Epithelial cell of proximal tubule (primary cell): ENCODE measurements at regions not wholly inside any gene's neighbourhood (a gene's known extent, or its start where the extent isn't known, plus 50 kb on each side); places are given as distances from the start of the nearest gene placed in this dataset.

Experiments
- DNase-seq: peaks from one replicate; pipeline ENCODE4 v3.0.0-alpha.2; 2011; ENCODE audit warnings: low read depth
- H3K4me3 ChIP-seq: 2 replicates; pipeline ENCODE4 v1.5.1; 2011; ENCODE audit warnings: low read depth, mild to moderate bottlenecking, low read length
- CTCF ChIP-seq: conservative IDR thresholded peaks from 2 replicates; pipeline ENCODE4 v1.5.1; 2012; ENCODE audit warnings: low read depth, mild to moderate bottlenecking, low read length

- H3K4me3 ChIP-seq = no peak overlapping the region
- DNase-seq = no peak
- TF ChIP-seq CTCF = no peak
These were observed 138.1 kb upstream of the TAB2 start for GRCh38 chr6:149179431-149179830.

- no peak overlapping the region for H3K4me3 ChIP-seq
- DNase-seq = no peak
- TF ChIP-seq CTCF = no peak
These were observed 136.2 kb upstream of the TAB2 start for GRCh38 chr6:149181304-149181703.

- TF ChIP-seq CTCF = no peak
- DNase-seq = no peak
- H3K4me3 ChIP-seq = no peak overlapping the region
These were observed 135.2 kb upstream of the TAB2 start for GRCh38 chr6:149182262-149182661.

- H3K4me3 ChIP-seq = no peak overlapping the region
- no peak for DNase-seq
- no peak for TF ChIP-seq CTCF
These were observed 133.0 kb upstream of the TAB2 start for GRCh38 chr6:149184523-149184922.

GRCh38 chr6:149185799-149186357, 131.6 kb upstream of the TAB2 start:
- no peak for TF ChIP-seq CTCF
- no peak for DNase-seq
- no peak overlapping the region for H3K4me3 ChIP-seq

- TF ChIP-seq CTCF = no peak
- DNase-seq = no peak
- H3K4me3 ChIP-seq = no peak overlapping the region
These were observed 130.6 kb upstream of the TAB2 start for GRCh38 chr6:149186873-149187272.

GRCh38 chr6:149190224-149190831, 127.2 kb upstream of the TAB2 start:
- H3K4me3 ChIP-seq = no peak overlapping the region
- DNase-seq = peak; percentile 2
- TF ChIP-seq CTCF = peak; percentile 55
